ENCODE measurements at regions not wholly inside any gene's neighbourhood (a gene's known extent, or its start where the extent isn't known, plus 50 kb on each side); places are given as distances from the start of the nearest gene placed in this dataset.

DNA sequence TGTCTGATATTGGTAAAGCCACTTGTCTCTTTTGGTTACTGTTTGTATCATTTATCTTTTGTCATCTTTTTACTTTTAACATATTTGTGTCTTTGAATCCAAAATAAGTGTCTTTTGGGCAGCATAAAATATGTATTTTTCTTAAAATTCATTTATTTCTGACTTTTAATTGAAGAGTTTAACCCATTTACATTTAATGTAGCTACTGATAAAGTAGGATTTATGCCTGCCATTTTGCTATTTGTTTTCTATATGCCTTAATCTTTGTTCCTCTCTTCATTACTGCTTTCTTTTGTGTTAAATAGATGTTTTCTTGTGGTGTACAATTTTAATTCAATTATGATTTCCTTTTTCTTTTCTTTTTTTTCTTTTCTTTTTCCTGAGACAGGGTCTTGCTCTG, 60.9 kb downstream of the ESM1 start:
- H3K27ac ChIP-seq (ENCODE audit: low read depth, low read length): no peak overlapping the region
- peaks cover 6% of the 10 kb centered on the region for H3K27me3 ChIP-seq (ENCODE audit: insufficient read depth, low read length)
- intact Hi-C loops (cut with micrococcal nuclease): no loop called here
- ChIA-PET CTCF (interaction anchor here (1.4 to 1.6 kb wide), 2 partner anchors 20 to 235 kb away, joined by 3 to 4 read pairs; partner anchors contain the start of gene GPX8), POLR2A (no interaction called here), RAD21 (ENCODE audit: low non-redundant PET in 1 of 2, low total read pairs in 2 of 2, uncharacterized antibody in 2 of 2, unreplicated experiment in 2 of 2) (no interaction called here)
- H3K9ac ChIP-seq (ENCODE audit: low read length): no peak overlapping the region
- H3K36me3 ChIP-seq (ENCODE audit: control insufficient read depth in 1 of 2, insufficient read depth in 2 of 2, low read length in 2 of 2): no peaks in the 10 kb centered on the region
- BruUV-seq (replicated peaks): no TSS peak
- H2AFZ ChIP-seq (ENCODE audit: low read depth, low read length, poor library complexity, severe bottlenecking): no peak overlapping the region
- no peak overlapping the region for H3K4me2 ChIP-seq (ENCODE audit: low read length)
- DNase-seq (ENCODE audit: low read depth, low spot score) (no peak), ATAC-seq (no peak)
- no peak for TF ChIP-seq JUND (IDR thresholded peaks at IDR 0.05)
- TF ChIP-seq, protein P1, sequence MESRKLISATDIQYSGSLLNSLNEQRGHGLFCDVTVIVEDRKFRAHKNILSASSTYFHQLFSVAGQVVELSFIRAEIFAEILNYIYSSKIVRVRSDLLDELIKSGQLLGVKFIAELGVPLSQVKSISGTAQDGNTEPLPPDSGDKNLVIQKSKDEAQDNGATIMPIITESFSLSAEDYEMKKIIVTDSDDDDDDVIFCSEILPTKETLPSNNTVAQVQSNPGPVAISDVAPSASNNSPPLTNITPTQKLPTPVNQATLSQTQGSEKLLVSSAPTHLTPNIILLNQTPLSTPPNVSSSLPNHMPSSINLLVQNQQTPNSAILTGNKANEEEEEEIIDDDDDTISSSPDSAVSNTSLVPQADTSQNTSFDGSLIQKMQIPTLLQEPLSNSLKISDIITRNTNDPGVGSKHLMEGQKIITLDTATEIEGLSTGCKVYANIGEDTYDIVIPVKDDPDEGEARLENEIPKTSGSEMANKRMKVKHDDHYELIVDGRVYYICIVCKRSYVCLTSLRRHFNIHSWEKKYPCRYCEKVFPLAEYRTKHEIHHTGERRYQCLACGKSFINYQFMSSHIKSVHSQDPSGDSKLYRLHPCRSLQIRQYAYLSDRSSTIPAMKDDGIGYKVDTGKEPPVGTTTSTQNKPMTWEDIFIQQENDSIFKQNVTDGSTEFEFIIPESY (IDR thresholded peaks at IDR 0.05; ENCODE audit: extremely low read depth, insufficient replicate concordance, low read length): no peak
- no peak for TF ChIP-seq TCF7L2 (IDR thresholded peaks at IDR 0.05; ENCODE audit: borderline replicate concordance, extremely low read depth, insufficient read depth, insufficient read length)
- no peak for TF ChIP-seq EGR1 (IDR thresholded peaks at IDR 0.05; ENCODE audit: low read depth)
- TF ChIP-seq EZH2 (IDR thresholded peaks at IDR 0.05): no peak
- TF ChIP-seq CBX3 (IDR thresholded peaks at IDR 0.05; ENCODE audit: low read depth): no peak
- TF ChIP-seq ELF1 (IDR thresholded peaks at IDR 0.05; ENCODE audit: borderline replicate concordance, low read depth): no peak
- no peak for TF ChIP-seq SIN3A (IDR thresholded peaks at IDR 0.05; ENCODE audit: low read depth)
- TF ChIP-seq, protein P2, sequence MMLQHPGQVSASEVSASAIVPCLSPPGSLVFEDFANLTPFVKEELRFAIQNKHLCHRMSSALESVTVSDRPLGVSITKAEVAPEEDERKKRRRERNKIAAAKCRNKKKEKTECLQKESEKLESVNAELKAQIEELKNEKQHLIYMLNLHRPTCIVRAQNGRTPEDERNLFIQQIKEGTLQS (IDR thresholded peaks at IDR 0.05): no peak
- TF ChIP-seq, protein P3, sequence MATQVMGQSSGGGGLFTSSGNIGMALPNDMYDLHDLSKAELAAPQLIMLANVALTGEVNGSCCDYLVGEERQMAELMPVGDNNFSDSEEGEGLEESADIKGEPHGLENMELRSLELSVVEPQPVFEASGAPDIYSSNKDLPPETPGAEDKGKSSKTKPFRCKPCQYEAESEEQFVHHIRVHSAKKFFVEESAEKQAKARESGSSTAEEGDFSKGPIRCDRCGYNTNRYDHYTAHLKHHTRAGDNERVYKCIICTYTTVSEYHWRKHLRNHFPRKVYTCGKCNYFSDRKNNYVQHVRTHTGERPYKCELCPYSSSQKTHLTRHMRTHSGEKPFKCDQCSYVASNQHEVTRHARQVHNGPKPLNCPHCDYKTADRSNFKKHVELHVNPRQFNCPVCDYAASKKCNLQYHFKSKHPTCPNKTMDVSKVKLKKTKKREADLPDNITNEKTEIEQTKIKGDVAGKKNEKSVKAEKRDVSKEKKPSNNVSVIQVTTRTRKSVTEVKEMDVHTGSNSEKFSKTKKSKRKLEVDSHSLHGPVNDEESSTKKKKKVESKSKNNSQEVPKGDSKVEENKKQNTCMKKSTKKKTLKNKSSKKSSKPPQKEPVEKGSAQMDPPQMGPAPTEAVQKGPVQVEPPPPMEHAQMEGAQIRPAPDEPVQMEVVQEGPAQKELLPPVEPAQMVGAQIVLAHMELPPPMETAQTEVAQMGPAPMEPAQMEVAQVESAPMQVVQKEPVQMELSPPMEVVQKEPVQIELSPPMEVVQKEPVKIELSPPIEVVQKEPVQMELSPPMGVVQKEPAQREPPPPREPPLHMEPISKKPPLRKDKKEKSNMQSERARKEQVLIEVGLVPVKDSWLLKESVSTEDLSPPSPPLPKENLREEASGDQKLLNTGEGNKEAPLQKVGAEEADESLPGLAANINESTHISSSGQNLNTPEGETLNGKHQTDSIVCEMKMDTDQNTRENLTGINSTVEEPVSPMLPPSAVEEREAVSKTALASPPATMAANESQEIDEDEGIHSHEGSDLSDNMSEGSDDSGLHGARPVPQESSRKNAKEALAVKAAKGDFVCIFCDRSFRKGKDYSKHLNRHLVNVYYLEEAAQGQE (IDR thresholded peaks at IDR 0.05; ENCODE audit: low read depth): no peak
- TF ChIP-seq YY1 (IDR thresholded peaks at IDR 0.05; ENCODE audit: extremely low read depth, insufficient replicate concordance, low read depth, low read length): no peak
- TF ChIP-seq POLR2AphosphoS5 (IDR thresholded peaks at IDR 0.05; ENCODE audit: low read depth, low read length): no peak
- TF ChIP-seq SRF (IDR thresholded peaks at IDR 0.05; ENCODE audit: low read depth): no peak
- TF ChIP-seq ZNF274 (IDR thresholded peaks at IDR 0.05; ENCODE audit: low read depth, low read length): no peak
- no peak for TF ChIP-seq RAD21 (IDR thresholded peaks at IDR 0.05; ENCODE audit: low read depth)
- no peak for TF ChIP-seq EZH2phosphoT487 (IDR thresholded peaks at IDR 0.05; ENCODE audit: borderline replicate concordance)
- TF ChIP-seq POLR2A (IDR thresholded peaks at IDR 0.05; ENCODE audit: borderline replicate concordance, extremely low read depth, insufficient read depth, insufficient read length): no peak
- TF ChIP-seq, protein P4, sequence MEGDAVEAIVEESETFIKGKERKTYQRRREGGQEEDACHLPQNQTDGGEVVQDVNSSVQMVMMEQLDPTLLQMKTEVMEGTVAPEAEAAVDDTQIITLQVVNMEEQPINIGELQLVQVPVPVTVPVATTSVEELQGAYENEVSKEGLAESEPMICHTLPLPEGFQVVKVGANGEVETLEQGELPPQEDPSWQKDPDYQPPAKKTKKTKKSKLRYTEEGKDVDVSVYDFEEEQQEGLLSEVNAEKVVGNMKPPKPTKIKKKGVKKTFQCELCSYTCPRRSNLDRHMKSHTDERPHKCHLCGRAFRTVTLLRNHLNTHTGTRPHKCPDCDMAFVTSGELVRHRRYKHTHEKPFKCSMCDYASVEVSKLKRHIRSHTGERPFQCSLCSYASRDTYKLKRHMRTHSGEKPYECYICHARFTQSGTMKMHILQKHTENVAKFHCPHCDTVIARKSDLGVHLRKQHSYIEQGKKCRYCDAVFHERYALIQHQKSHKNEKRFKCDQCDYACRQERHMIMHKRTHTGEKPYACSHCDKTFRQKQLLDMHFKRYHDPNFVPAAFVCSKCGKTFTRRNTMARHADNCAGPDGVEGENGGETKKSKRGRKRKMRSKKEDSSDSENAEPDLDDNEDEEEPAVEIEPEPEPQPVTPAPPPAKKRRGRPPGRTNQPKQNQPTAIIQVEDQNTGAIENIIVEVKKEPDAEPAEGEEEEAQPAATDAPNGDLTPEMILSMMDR (IDR thresholded peaks at IDR 0.05 in 2 of 3, conservative IDR thresholded peaks at IDR 0.05 in 1 of 3; ENCODE audit: borderline replicate concordance in 1 of 3, insufficient read depth in 1 of 3, low read depth in 2 of 3, low read length in 2 of 3): no peak
- no peak for TF ChIP-seq SP1 (IDR thresholded peaks at IDR 0.05; ENCODE audit: low read depth)
- no peak for TF ChIP-seq CEBPB (IDR thresholded peaks at IDR 0.05; ENCODE audit: low read depth)
- H3K4me1 ChIP-seq (ENCODE audit: control insufficient read depth in 1 of 2, insufficient read depth in 2 of 2, low read length in 2 of 2): no peaks in the 10 kb centered on the region
- no peaks in the 10 kb centered on the region for H3K9me2 ChIP-seq (ENCODE audit: insufficient read depth)
- H3K4me3 ChIP-seq (replicated peaks in 1 of 2; ENCODE audit: low read depth in 1 of 2, low read length in 2 of 2): no peak overlapping the region
- no peaks in the 10 kb centered on the region for H3K9me3 ChIP-seq (ENCODE audit: control insufficient read depth in 1 of 2, insufficient read depth in 1 of 2, low read depth in 1 of 2, low read length in 2 of 2)
- no peaks in the 10 kb centered on the region for H4K20me1 ChIP-seq (ENCODE audit: insufficient read depth)
- H3K79me2 ChIP-seq (ENCODE audit: insufficient read depth, low read length): no peaks in the 10 kb centered on the region

Data from HCT116 (cell line).